Vagina (tissue), 2 donors: ENCODE measurements at regions not wholly inside any gene's neighbourhood (a gene's known extent, or its start where the extent isn't known, plus 50 kb on each side); places are given as distances from the start of the nearest gene placed in this dataset.

Source experiments
- DNase-seq, 2 donors: peaks; one replicate each; pipeline ENCODE4 v3.0.0-alpha.2; 2017; ENCODE audit errors: extremely low spot score in 2 of 2
- H3K27ac ChIP-seq: fragments of 200-600 bp; sonication (generic); one replicate; pipeline ENCODE4 v1.5.1; 2019
- H3K27me3 ChIP-seq: fragments of 200-600 bp; sonication (generic); one replicate; pipeline ENCODE4 v1.5.1; 2019
- H3K36me3 ChIP-seq, 2 donors: fragments of 200-600 bp; sonication (generic); one replicate each; pipeline ENCODE4 v1.5.1; 2017 to 2019
- H3K4me1 ChIP-seq: fragments of 200-600 bp; sonication (generic); one replicate; pipeline ENCODE4 v1.5.1; 2019
- H3K4me3 ChIP-seq, 2 donors: fragments of 200-600 bp; sonication (generic); 1 replicate in 1 of 2; 2 replicates in 1 of 2; pipeline ENCODE4 v1.5.1; 2016 to 2019
- H3K9me3 ChIP-seq: fragments of 200-600 bp; sonication (generic); one replicate; pipeline ENCODE4 v1.5.1; 2019
- POLR2A ChIP-seq, 2 donors: fragments of 450-650 bp; IDR thresholded peaks; one replicate each; pipeline ENCODE4 v1.6.1; 2017; ENCODE audit warnings: antibody characterized with exemption in 2 of 2, mild to moderate bottlenecking in 2 of 2, moderate library complexity in 2 of 2
- POLR2AphosphoS5 ChIP-seq, 2 donors: sonication (generic); formaldehyde crosslinking; IDR thresholded peaks; one replicate each; pipeline ENCODE4 v1.9.0; 2017; ENCODE audit warnings: antibody characterized with exemption in 2 of 2, mild to moderate bottlenecking in 2 of 2, low read depth in 1 of 2; ENCODE audit not compliant: insufficient read depth in 1 of 2
- intact Hi-C: fragments of 100-400 bp; cut with DNase I; formaldehyde crosslinking; loops from one replicate; pipeline ENCODE4 v1.15.1; 2023
- TF ChIP-seq, protein P1 (sequence below), 3 experiments: fragments of 450-650 bp in 2 of 3; fragments of 200-600 bp in 1 of 3; sonication (generic) in 1 of 3; IDR thresholded peaks; one replicate each; pipeline ENCODE4 v1.5.1; 2017 to 2019; ENCODE audit warnings: antibody characterized with exemption in 3 of 3, mild to moderate bottlenecking in 2 of 3, moderate library complexity in 2 of 3

DNA sequence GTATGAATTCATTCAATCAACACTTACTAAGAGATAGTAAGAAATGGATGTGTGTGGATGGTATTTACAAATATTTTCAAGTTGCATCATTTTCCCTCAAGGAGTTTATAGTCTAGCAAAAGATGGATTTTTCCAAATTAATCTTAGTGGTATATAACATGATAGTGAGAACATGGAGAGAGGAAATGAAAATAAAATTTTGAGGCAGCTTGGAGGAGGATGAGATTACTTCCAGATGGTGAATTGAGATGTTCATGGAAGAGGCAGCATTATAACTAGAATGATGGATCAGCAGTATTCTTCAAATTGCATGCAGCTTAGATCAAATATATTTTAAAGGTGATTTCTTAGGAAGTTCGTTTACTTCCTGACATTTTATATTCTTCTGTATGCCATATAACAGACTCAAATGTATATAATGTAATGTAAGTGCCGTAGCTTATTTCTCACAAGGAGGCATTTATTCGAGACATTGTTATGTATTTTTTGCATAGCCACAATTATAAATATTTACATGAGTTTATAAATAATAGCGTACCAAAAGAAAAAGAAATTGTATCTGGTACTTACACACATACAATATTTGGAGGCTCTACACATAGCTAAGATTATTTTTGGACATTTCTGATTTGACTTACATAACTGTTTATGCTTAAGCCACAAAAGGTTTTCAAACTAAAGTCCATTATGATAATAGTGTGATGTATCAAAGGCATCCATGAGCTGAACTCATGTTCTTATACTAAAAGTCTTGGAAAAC is 439.4 kb downstream of the SPRY1 start:
- Histone ChIP-seq H3K27me3 (no peaks in the 10 kb centered on the region), H3K9me3 (no peaks in the 10 kb centered on the region), H3K36me3 (no peaks in the 10 kb centered on the region), H3K4me1 (peaks cover 14% of the 10 kb centered on the region), H3K27ac (no peak overlapping the region), H3K4me3 (no peak overlapping the region)
- no peak for DNase-seq
- intact Hi-C loops, result no loop called here
- TF ChIP-seq, protein P1, sequence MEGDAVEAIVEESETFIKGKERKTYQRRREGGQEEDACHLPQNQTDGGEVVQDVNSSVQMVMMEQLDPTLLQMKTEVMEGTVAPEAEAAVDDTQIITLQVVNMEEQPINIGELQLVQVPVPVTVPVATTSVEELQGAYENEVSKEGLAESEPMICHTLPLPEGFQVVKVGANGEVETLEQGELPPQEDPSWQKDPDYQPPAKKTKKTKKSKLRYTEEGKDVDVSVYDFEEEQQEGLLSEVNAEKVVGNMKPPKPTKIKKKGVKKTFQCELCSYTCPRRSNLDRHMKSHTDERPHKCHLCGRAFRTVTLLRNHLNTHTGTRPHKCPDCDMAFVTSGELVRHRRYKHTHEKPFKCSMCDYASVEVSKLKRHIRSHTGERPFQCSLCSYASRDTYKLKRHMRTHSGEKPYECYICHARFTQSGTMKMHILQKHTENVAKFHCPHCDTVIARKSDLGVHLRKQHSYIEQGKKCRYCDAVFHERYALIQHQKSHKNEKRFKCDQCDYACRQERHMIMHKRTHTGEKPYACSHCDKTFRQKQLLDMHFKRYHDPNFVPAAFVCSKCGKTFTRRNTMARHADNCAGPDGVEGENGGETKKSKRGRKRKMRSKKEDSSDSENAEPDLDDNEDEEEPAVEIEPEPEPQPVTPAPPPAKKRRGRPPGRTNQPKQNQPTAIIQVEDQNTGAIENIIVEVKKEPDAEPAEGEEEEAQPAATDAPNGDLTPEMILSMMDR (IDR thresholded peaks at IDR 0.05), result no peak
- TF ChIP-seq POLR2A (IDR thresholded peaks at IDR 0.05) (no peak), POLR2AphosphoS5 (IDR thresholded peaks at IDR 0.05; ENCODE audit: insufficient read depth in 1 of 2, low read depth in 1 of 2) (no peak)

DNA sequence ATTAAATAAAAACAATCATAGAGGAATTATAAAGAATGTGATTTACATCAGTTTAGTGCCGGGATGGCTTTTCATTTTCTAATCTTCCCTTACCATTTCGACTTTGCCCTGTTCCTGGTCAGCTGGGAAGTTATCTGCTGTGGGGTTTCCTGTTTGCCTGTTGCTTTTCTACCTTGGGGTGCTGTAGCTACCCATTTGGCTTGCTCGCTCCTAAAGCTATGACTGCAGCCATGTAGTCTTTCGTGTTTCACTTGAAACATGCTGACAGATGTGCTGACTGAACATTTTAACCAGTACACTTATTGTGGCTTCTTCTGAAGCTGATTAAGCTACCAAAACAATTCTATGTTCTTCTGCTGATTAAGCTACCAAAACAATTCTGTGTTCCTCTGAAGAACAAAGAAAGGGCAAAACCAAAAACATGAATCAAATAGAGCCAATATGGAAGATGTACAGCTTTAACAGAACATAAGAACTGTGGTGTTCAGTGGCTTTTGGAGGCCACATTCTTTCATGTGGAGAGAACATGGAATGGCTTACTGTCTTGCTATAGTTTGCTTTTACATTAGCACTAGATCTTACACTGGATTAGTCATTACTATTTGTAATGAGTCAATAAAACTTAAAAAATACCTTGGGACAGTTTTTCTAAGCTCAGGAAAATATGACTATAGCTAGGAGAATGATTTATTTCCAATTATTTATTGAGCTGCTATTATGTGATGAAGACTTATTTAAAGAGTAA is 440.4 kb downstream of the SPRY1 start:
- Histone ChIP-seq H3K36me3 (no peaks in the 10 kb centered on the region), H3K4me3 (no peak overlapping the region), H3K4me1 (peaks cover 14% of the 10 kb centered on the region), H3K27ac (no peak overlapping the region), H3K27me3 (no peaks in the 10 kb centered on the region), H3K9me3 (no peaks in the 10 kb centered on the region)
- TF ChIP-seq POLR2A (IDR thresholded peaks at IDR 0.05) (no peak), POLR2AphosphoS5 (IDR thresholded peaks at IDR 0.05; ENCODE audit: insufficient read depth in 1 of 2, low read depth in 1 of 2) (no peak)
- TF ChIP-seq, protein P1 (IDR thresholded peaks at IDR 0.05), result no peak
- intact Hi-C loops, result no loop called here
- DNase-seq, result no peak

DNA sequence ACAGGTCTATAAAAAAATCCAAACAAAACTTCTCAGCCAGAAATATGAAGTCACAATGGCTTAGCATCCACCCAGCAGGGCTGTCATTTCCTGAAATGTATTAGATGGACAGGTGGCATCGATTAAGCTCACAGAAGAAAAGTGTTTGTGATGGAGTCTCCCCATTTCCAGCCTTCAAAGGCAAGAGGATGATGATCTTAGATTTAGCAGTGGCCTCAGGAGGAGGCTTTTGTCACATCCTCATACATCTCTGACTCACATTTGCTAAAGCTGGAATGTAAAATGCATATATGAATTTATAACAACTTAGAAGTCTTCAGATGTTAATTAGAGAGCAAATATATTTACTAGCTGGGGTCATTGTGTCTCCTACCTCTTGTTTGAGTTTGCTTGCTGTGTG is 441.9 kb downstream of the SPRY1 start:
- no peak for TF ChIP-seq POLR2AphosphoS5 (IDR thresholded peaks at IDR 0.05; ENCODE audit: insufficient read depth in 1 of 2, low read depth in 1 of 2)
- no peak for TF ChIP-seq POLR2A (IDR thresholded peaks at IDR 0.05)
- TF ChIP-seq, protein P1 (IDR thresholded peaks at IDR 0.05), result no peak
- Histone ChIP-seq H3K4me3 (no peak overlapping the region), H3K27me3 (no peaks in the 10 kb centered on the region), H3K27ac (no peak overlapping the region), H3K36me3 (no peaks in the 10 kb centered on the region), H3K4me1 (peaks cover under 1% of the 10 kb centered on the region), H3K9me3 (no peaks in the 10 kb centered on the region)
- no peak for DNase-seq
- intact Hi-C loops, result no loop called here

DNA sequence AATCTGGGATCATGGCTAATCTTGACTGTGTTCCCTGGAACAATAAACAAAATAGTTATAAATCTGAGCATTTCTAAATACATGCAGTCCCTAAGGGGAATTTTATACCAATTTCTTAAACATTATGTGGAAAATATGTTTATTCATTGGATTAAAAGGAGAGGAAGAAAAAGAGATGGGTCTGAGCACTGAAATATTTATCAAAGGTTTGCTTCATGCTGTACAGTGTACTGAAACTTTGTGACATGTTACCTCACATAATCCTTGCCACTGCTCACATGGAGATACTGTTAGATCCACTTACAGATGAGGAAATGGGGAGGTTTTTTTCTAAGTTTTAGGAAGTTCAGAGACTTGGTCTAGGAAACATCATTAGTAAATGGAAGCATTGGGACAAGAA is 443.6 kb downstream of the SPRY1 start:
- DNase-seq, result no peak
- Histone ChIP-seq H3K27me3 (no peaks in the 10 kb centered on the region), H3K9me3 (no peaks in the 10 kb centered on the region), H3K4me1 (no peaks in the 10 kb centered on the region), H3K4me3 (no peak overlapping the region), H3K27ac (no peak overlapping the region), H3K36me3 (no peaks in the 10 kb centered on the region)
- intact Hi-C loops, result no loop called here
- TF ChIP-seq POLR2A (IDR thresholded peaks at IDR 0.05), result no peak
- no peak for TF ChIP-seq POLR2AphosphoS5 (IDR thresholded peaks at IDR 0.05; ENCODE audit: insufficient read depth in 1 of 2, low read depth in 1 of 2)
- TF ChIP-seq, protein P1 (IDR thresholded peaks at IDR 0.05), result no peak
